Endothelial cell of umbilical vein (primary cell): ENCODE measurements at regions not wholly inside any gene's neighbourhood (a gene's known extent, or its start where the extent isn't known, plus 50 kb on each side); places are given as distances from the start of the nearest gene placed in this dataset.

ENCODE experiments used
- BruUV-seq: library from RNA; stranded (reverse); fragments of 400-500 nt; replicated peaks from 2 replicates; lab custom pipeline; 2021; lab: Mats Ljungman, UMichigan
- CTCF ChIA-PET: fragments of 300-600, 350-600 bp; sonication (Branson Sonifier 250); formaldehyde crosslinking; loops from one replicate; lab custom pipeline; 2021; ENCODE audit warnings: antibody characterized with exemption, inconsistent platforms; lab: Charles Lee
- POLR2A ChIA-PET: fragments of 300-600, 350-600 bp; sonication (Branson Sonifier 250); formaldehyde crosslinking; loops from one replicate; lab custom pipeline; 2021; ENCODE audit warnings: antibody characterized with exemption, inconsistent platforms; lab: Charles Lee
- DNase-seq: peaks from one replicate; pipeline ENCODE4 v3.0.0-alpha.2; 2011; ENCODE audit warnings: low read depth, low spot score
- FAIRE-seq: peaks from 2 replicates; lab custom pipeline; 2011; peaks lifted over from hg19 to GRCh38; lab: Jason Lieb, UNC
- H2AFZ ChIP-seq: 2 replicates; pipeline ENCODE4 v1.6.0; 2012; ENCODE audit warnings: low read depth, low read length, control low read depth, inconsistent platforms
- H3K27ac ChIP-seq: 2 replicates; pipeline ENCODE4 v1.5.1; 2011; ENCODE audit warnings: low read depth, mild to moderate bottlenecking, control low read depth, low read length, moderate library complexity; ENCODE audit not compliant: insufficient read depth
- H3K27me3 ChIP-seq, 2 experiments: 2 replicates each; pipeline versions ENCODE4 v1.6.0 to v1.6.1; 2011; ENCODE audit warnings: low read length in 2 of 2, mixed read lengths in 1 of 2; ENCODE audit not compliant: control insufficient read depth in 2 of 2, insufficient read depth in 2 of 2
- H3K36me3 ChIP-seq, 2 experiments: 2 replicates in 1 of 2; 3 replicates in 1 of 2; pipeline ENCODE4 v1.5.1; 2011; ENCODE audit warnings: low read length in 2 of 2, mild to moderate bottlenecking in 1 of 2, moderate library complexity in 1 of 2; ENCODE audit not compliant: control insufficient read depth in 2 of 2, insufficient read depth in 2 of 2; ENCODE audit errors: extremely low read depth in 1 of 2
- H3K4me1 ChIP-seq: 3 replicates; pipeline ENCODE4 v1.5.1; 2011; ENCODE audit warnings: mild to moderate bottlenecking, low read length; ENCODE audit not compliant: control insufficient read depth, insufficient read depth; ENCODE audit errors: extremely low read depth
- H3K4me2 ChIP-seq: 2 replicates; pipeline ENCODE4 v1.6.1; 2011; ENCODE audit warnings: low read length, control low read depth, mixed read lengths; ENCODE audit not compliant: insufficient read depth
- H3K4me3 ChIP-seq, 3 experiments: fragments of 200-600 bp in 1 of 3; sonication (generic), shearing (Covaris generic) in 1 of 3; replicated peaks in 1 of 3; 2 replicates each; pipeline ENCODE4 v1.5.1; 2011 to 2016; ENCODE audit warnings: control low read depth in 3 of 3, low read length in 3 of 3, mild to moderate bottlenecking in 2 of 3, inconsistent platforms in 1 of 3, low read depth in 1 of 3, moderate library complexity in 1 of 3; ENCODE audit not compliant: insufficient read depth in 1 of 3
- H3K79me2 ChIP-seq: 2 replicates; pipeline ENCODE4 v1.6.0; 2012; ENCODE audit warnings: low read length, inconsistent platforms; ENCODE audit not compliant: control insufficient read depth, insufficient read depth
- H3K9ac ChIP-seq: replicated peaks from 2 replicates; pipeline ENCODE3; 2011; ENCODE audit warnings: low read length, control low read depth; ENCODE audit not compliant: insufficient read depth; ENCODE audit errors: extremely low read depth
- H3K9me1 ChIP-seq: replicated peaks from 3 replicates; pipeline ENCODE4 v1.6.0; 2011; ENCODE audit warnings: mild to moderate bottlenecking, low read length; ENCODE audit not compliant: control insufficient read depth, insufficient read depth; ENCODE audit errors: extremely low read depth
- H3K9me3 ChIP-seq: replicated peaks from 2 replicates; pipeline ENCODE4 v1.5.1; 2012; ENCODE audit warnings: low read length, inconsistent platforms; ENCODE audit not compliant: control insufficient read depth, insufficient read depth
- H4K20me1 ChIP-seq: replicated peaks from 2 replicates; pipeline ENCODE3; 2011; ENCODE audit warnings: mild to moderate bottlenecking, low read length; ENCODE audit not compliant: control insufficient read depth, insufficient read depth; ENCODE audit errors: extremely low read depth
- CTCF ChIP-seq, 2 donors: IDR thresholded peaks; 1 replicate in 1 of 2; 2 replicates in 1 of 2; pipeline ENCODE4 v1.5.1; 2011; ENCODE audit warnings: low read length in 2 of 2, mild to moderate bottlenecking in 2 of 2, moderate library complexity in 2 of 2, control low read depth in 1 of 2, inconsistent platforms in 1 of 2, low read depth in 1 of 2; ENCODE audit not compliant: insufficient read depth in 1 of 2; ENCODE audit errors: extremely low read depth in 1 of 2
- EZH2 ChIP-seq: IDR thresholded peaks from 2 replicates; pipeline ENCODE4 v1.6.1; 2012; ENCODE audit warnings: borderline replicate concordance, low read depth, mild to moderate bottlenecking, moderate library complexity, low read length, inconsistent platforms; ENCODE audit not compliant: severe bottlenecking
- FOS ChIP-seq: IDR thresholded peaks from 2 replicates; pipeline ENCODE4 v1.6.1; 2011; ENCODE audit warnings: mild to moderate bottlenecking, low read length, moderate library complexity, borderline replicate concordance; ENCODE audit not compliant: insufficient read depth
- GATA2 ChIP-seq: IDR thresholded peaks from 2 replicates; pipeline ENCODE4 v1.7.0; 2011; ENCODE audit warnings: low read depth, mild to moderate bottlenecking, moderate library complexity, mixed read lengths, low read length; ENCODE audit not compliant: insufficient read length, insufficient read depth
- JUN ChIP-seq: IDR thresholded peaks from 2 replicates; pipeline ENCODE4 v1.6.1; 2011; ENCODE audit warnings: borderline replicate concordance, low read depth; ENCODE audit not compliant: insufficient read length, insufficient read depth
- MAX ChIP-seq: IDR thresholded peaks from 2 replicates; pipeline ENCODE4 v1.6.1; 2011; ENCODE audit not compliant: insufficient read depth, insufficient read length
- MYC ChIP-seq: IDR thresholded peaks from one replicate; pipeline ENCODE4 v1.6.1; 2011; ENCODE audit warnings: mild to moderate bottlenecking, low read depth, low read length
- POLR2A ChIP-seq: IDR thresholded peaks from 2 replicates; pipeline ENCODE4 v1.6.1; 2012; ENCODE audit warnings: low read depth, mild to moderate bottlenecking, control low read depth, low read length
- POLR2AphosphoS5 ChIP-seq: IDR thresholded peaks from 2 replicates; pipeline ENCODE4 v1.6.1; 2012; ENCODE audit warnings: low read depth, mild to moderate bottlenecking, control low read depth, low read length, moderate library complexity; ENCODE audit not compliant: insufficient read depth
- dilution Hi-C: fragments of 300-500 bp; cut with MboI; formaldehyde crosslinking; loops from one replicate; pipeline ENCODE4 v1.15.0; 2019; ENCODE audit warnings: low sequenced_read_pairs; ENCODE audit not compliant: extremely low pct_ligation_motif_present
- intact Hi-C: fragments of 100-400 bp; cut with micrococcal nuclease; formaldehyde crosslinking; loops from one replicate; pipeline ENCODE4 v1.10.0; 2022

GRCh38 chr10:107317592-107317991 lies 153.1 kb upstream of the SORCS1 start:
- ChIA-PET CTCF (no interaction called here), POLR2A (no interaction called here)
- no peaks in the 10 kb centered on the region for H4K20me1 ChIP-seq
- no peak overlapping the region for H3K27ac ChIP-seq
- H3K4me3 ChIP-seq, result no peak overlapping the region
- peaks cover 2% of the 10 kb centered on the region for H3K9me3 ChIP-seq
- dilution Hi-C loops (no loop called here), intact Hi-C loops (no loop called here)
- H3K79me2 ChIP-seq, result no peaks in the 10 kb centered on the region
- DNase-seq (no peak), FAIRE-seq (no peak)
- no peaks in the 10 kb centered on the region for H3K36me3 ChIP-seq
- no peak for TF ChIP-seq POLR2A
- TF ChIP-seq FOS, result no peak
- no peak for TF ChIP-seq MAX
- no peak for TF ChIP-seq CTCF (IDR thresholded peaks at IDR 0.05; ENCODE audit: extremely low read depth in 1 of 2, insufficient read depth in 1 of 2, low read depth in 1 of 2, low read length in 2 of 2)
- TF ChIP-seq EZH2, result no peak
- TF ChIP-seq GATA2, result no peak
- no peak for TF ChIP-seq JUN
- no peak for TF ChIP-seq MYC
- no peak for TF ChIP-seq POLR2AphosphoS5
- H2AFZ ChIP-seq, result no peak overlapping the region
- H3K4me2 ChIP-seq, result no peak overlapping the region
- no peaks in the 10 kb centered on the region for H3K4me1 ChIP-seq
- no peaks in the 10 kb centered on the region for H3K9me1 ChIP-seq
- H3K27me3 ChIP-seq, result no peaks in the 10 kb centered on the region
- BruUV-seq, result no TSS peak
- H3K9ac ChIP-seq, result no peak overlapping the region
